GM20000 (cell line): ENCODE measurements at regions not wholly inside any gene's neighbourhood (a gene's known extent, or its start where the extent isn't known, plus 50 kb on each side); places are given as distances from the start of the nearest gene placed in this dataset.
A peak's percentile ranks its signal among the peaks of the same experiment; 100 is the strongest.

Experiments
- DNase-seq: peaks from one replicate; pipeline ENCODE4 v3.0.0; 2012; ENCODE audit warnings: low spot score
- CTCF ChIP-seq: IDR thresholded peaks from 2 replicates; pipeline ENCODE4 v1.5.1; 2012; ENCODE audit warnings: mild to moderate bottlenecking, control low read depth; ENCODE audit errors: extremely low read depth, missing control alignments

GRCh38 chr13:73757481-73758233, 376.5 kb downstream of the KLF12 start:
- no peak for DNase-seq
- no peak for TF ChIP-seq CTCF

GRCh38 chr13:73754727-73755292, 379.4 kb downstream of the KLF12 start:
- TF ChIP-seq CTCF: peak; percentile 40

GRCh38 chr13:73754241-73754640, 380.0 kb downstream of the KLF12 start:
- DNase-seq: no peak
- no peak for TF ChIP-seq CTCF

More at GRCh38 chr13:73754727-73755292, 379.4 kb downstream of the KLF12 start:
- peak; percentile 44 for DNase-seq

- no peak for DNase-seq
- TF ChIP-seq CTCF: no peak
Measured at GRCh38 chr13:73751290-73751689, 382.9 kb downstream of the KLF12 start.

- no peak for TF ChIP-seq CTCF
- no peak for DNase-seq
Measured at GRCh38 chr13:73748404-73748803, 385.8 kb downstream of the KLF12 start.

- no peak for TF ChIP-seq CTCF
- DNase-seq: no peak
Measured at GRCh38 chr13:73745190-73745589, 389.0 kb downstream of the KLF12 start.

GRCh38 chr13:73742982-73743381, 391.2 kb downstream of the KLF12 start:
- DNase-seq: no peak
- no peak for TF ChIP-seq CTCF
